ENCODE measurements at regions not wholly inside any gene's neighbourhood (a gene's known extent, or its start where the extent isn't known, plus 50 kb on each side); places are given as distances from the start of the nearest gene placed in this dataset.

- POLR2A ChIA-PET, result no interaction called here
- no peak for FAIRE-seq
- Histone ChIP-seq H3K27ac (ENCODE audit: insufficient read depth, low read depth, low read length) (no peak overlapping the region), H3K36me3 (ENCODE audit: control insufficient read depth in 2 of 2, extremely low read depth in 1 of 2, insufficient read depth in 2 of 2, low read length in 2 of 2) (no peaks in the 10 kb centered on the region), H3K9me1 (replicated peaks; ENCODE audit: control insufficient read depth, extremely low read depth, insufficient read depth, low read length) (no peaks in the 10 kb centered on the region), H3K79me2 (ENCODE audit: control insufficient read depth, insufficient read depth, low read length) (no peaks in the 10 kb centered on the region), H3K9me3 (replicated peaks; ENCODE audit: control insufficient read depth, insufficient read depth, low read length) (no peaks in the 10 kb centered on the region), H3K4me2 (ENCODE audit: insufficient read depth, low read length) (no peak overlapping the region), H2AFZ (ENCODE audit: low read depth, low read length) (no peak overlapping the region), H3K4me1 (ENCODE audit: control insufficient read depth, extremely low read depth, insufficient read depth, low read length) (no peaks in the 10 kb centered on the region), H4K20me1 (replicated peaks; ENCODE audit: control insufficient read depth, extremely low read depth, insufficient read depth, low read length) (no peaks in the 10 kb centered on the region), H3K4me3 (replicated peaks in 1 of 3; ENCODE audit: insufficient read depth in 1 of 3, low read depth in 1 of 3, low read length in 3 of 3) (no peak overlapping the region), H3K27me3 (ENCODE audit: control insufficient read depth in 2 of 2, insufficient read depth in 2 of 2, low read length in 2 of 2) (no peaks in the 10 kb centered on the region), H3K9ac (replicated peaks; ENCODE audit: extremely low read depth, insufficient read depth, low read length) (no peak overlapping the region)
- DNase-seq (ENCODE audit: low read depth, low spot score), result no peak
- BruUV-seq (replicated peaks), result no TSS peak
- intact Hi-C loops (cut with micrococcal nuclease) (no loop called here), dilution Hi-C loops (cut with MboI; ENCODE audit: extremely low pct_ligation_motif_present, low sequenced_read_pairs) (no loop called here)
- no peak for TF ChIP-seq FOS (IDR thresholded peaks at IDR 0.05; ENCODE audit: borderline replicate concordance, insufficient read depth, low read length)
- TF ChIP-seq GATA2 (IDR thresholded peaks at IDR 0.05; ENCODE audit: insufficient read depth, insufficient read length, low read depth, low read length), result no peak
- TF ChIP-seq CTCF (IDR thresholded peaks at IDR 0.05; ENCODE audit: extremely low read depth in 1 of 2, insufficient read depth in 1 of 2, low read depth in 1 of 2, low read length in 2 of 2), result no peak
- no peak for TF ChIP-seq MAX (IDR thresholded peaks at IDR 0.05; ENCODE audit: insufficient read depth, insufficient read length)
- TF ChIP-seq MYC (IDR thresholded peaks at IDR 0.05; ENCODE audit: low read depth, low read length), result no peak
- no peak for TF ChIP-seq POLR2AphosphoS5 (IDR thresholded peaks at IDR 0.05; ENCODE audit: insufficient read depth, low read depth, low read length)
- TF ChIP-seq JUN (IDR thresholded peaks at IDR 0.05; ENCODE audit: borderline replicate concordance, insufficient read depth, insufficient read length, low read depth), result no peak
- TF ChIP-seq POLR2A (IDR thresholded peaks at IDR 0.05; ENCODE audit: low read depth, low read length), result no peak
- TF ChIP-seq EZH2 (IDR thresholded peaks at IDR 0.05; ENCODE audit: borderline replicate concordance, low read depth, low read length, severe bottlenecking), result no peak
- CTCF ChIA-PET, result no interaction called here
Measured at GRCh38 chr2:9077691-9078090, 74.2 kb upstream of the MBOAT2 start.
